HG03045 (cell line): ENCODE measurements at regions not wholly inside any gene's neighbourhood (a gene's known extent, or its start where the extent isn't known, plus 50 kb on each side); places are given as distances from the start of the nearest gene placed in this dataset.
"Not testable (repeated sequence)": the region's sequence is repeated elsewhere in the genome, so short reads cannot be mapped to it uniquely, and the experiment has no call there.

Source experiments
- ATAC-seq: cut with Tn5 transposase; IDR thresholded peaks from one replicate; pipeline ENCODE4 v1.9.1; 2021; ENCODE audit warnings: mild to moderate bottlenecking, moderate library complexity; ENCODE audit not compliant: unreplicated experiment

DNA sequence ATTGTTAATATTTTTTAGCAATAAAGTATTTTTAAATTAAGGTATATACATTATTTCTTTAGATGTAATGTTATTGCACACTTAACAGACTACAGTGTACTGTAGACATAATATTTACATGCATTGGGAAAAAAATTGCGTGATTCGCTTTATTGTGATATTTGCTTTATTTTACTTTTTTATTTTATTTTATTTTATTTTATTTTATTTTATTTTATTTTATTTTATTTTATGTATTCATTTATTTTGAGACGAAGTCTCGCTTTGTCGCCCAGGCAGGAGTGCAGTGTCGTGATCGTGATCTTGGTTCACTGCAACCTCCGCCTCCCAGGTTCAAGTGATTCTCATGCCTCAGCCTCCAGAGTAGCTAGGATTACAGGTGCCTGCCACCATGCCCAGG is 1522.7 kb downstream of the AMY1C start:
- not testable (repeated sequence) for ATAC-seq

GRCh38 chr1:105294838-105295237 is 1545.1 kb downstream of the AMY1C start:
- ATAC-seq = no peak

DNA sequence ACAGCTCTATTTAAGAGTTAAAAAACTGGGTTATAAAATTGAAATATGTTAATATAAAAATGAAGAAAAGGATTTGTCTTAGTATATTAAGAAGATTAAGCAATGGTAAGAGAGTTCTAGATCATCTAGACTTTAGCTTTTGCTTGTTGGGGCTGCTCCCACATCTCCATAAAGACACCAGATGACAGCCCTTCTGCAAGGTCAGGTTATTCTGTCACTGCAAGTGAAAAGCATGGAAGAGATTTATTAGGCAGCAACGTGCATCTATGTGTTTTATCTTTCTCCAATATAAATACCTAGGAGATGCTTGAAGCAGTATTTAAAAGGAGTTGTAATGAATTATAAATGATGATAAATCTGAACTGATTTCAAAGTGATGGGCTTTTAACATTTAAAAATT is 1560.4 kb downstream of the AMY1C start:
- no peak for ATAC-seq

DNA sequence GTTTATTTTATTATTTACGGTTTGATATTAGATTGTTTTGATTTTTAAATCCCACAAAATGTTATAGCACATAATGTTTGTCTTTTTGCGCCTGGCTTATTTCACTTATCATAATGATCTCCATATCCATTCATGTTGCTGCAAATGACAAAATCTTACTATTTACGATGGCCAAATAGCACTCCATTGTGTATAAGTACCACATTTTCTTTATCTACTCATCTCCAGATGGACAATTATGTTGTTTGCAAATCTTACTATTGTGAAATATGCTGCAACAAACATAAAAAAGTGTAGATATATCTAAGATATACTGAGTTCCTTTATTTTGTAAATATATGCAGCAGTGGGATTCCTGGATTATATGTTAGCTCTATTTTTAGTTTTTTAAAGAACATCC is 1568.3 kb downstream of the AMY1C start:
- ATAC-seq = no peak

DNA sequence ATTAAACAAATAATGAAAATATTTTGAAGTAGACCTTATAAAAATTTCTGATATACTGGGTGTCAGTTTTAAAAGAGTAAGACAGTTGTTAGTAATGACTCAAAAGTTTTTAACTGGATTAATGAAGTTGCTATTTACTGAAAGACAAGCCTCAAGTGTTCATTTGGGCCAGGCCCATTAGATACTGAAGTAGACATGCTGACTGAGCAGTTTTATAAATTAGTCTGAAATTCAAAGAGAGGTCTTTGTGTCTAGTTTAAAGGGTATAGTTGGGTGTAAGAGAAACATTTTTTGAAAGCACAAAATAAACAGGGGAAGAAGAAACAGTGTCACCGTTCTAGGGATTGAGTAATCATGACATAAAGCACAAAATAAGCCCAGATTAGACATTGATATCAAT is 1577.2 kb downstream of the AMY1C start:
- ATAC-seq = no peak

DNA sequence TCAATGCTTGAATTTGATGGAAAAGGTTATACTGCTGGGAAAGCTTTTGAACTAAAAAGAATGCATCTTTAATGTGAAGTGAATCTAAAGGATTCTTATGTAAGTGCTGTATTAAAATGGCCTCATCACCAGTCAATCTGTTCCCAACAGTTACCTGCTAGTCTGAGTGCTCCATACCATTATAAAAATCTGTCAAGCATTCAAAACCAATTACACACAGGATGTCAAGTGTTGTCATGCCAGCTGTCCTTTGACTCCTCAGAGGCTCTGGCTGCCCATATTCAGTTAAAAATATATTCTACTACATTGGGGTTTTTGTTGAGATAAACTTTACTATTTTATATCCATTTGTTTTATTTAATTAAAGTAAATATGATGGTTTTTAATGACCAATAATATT is 1587.7 kb downstream of the AMY1C start:
- ATAC-seq = no peak

GRCh38 chr1:105343317-105343716 is 1593.6 kb downstream of the AMY1C start:
- ATAC-seq = no peak

- ATAC-seq = no peak
These were observed 1609.8 kb downstream of the AMY1C start for GRCh38 chr1:105359457-105359856.

DNA sequence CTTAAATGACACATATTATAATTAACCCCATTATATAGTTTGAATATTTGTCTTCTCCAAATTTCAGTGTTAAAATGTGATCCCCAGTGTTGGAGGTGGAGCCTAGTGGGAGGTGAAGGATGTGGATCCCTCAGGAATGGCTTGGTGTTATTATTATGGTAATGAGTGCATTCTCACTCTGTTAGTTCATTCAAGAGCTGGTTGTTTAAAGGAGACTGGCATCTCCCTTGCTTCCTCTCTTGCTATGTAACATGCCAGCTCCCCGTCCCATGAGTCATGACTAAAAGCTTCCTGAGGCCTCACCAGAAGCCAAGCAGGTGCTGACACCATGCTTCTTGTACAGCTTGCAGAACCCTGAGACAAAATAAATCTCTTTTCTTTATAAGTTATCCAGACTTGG is 1612.7 kb downstream of the AMY1C start:
- no peak for ATAC-seq

- no peak for ATAC-seq
These were observed 1618.7 kb downstream of the AMY1C start for GRCh38 chr1:105368446-105368845.

DNA sequence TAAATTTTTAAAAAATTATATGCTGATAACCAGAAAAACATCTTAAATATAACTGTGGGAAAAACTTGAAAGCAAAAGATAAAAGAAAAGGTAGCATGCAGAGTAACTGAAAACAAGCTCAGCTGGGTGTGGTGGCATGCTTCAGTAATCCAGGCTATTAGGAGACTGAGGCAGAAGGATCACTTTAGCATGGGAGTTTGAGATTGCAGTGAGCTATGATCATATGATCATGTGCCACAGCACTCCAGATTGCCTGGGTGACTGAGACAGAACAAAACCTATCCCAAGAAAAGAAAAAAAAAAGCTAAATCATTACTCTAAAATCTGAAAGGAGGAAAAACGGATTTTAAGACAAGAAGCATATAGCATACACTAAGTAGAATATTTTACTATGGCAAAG is 1624.0 kb downstream of the AMY1C start:
- no peak for ATAC-seq

- ATAC-seq = no peak
These were observed 1636.8 kb downstream of the AMY1C start for GRCh38 chr1:105386489-105386888.

- no peak for ATAC-seq
These were observed 1646.3 kb downstream of the AMY1C start for GRCh38 chr1:105396001-105396400.

DNA sequence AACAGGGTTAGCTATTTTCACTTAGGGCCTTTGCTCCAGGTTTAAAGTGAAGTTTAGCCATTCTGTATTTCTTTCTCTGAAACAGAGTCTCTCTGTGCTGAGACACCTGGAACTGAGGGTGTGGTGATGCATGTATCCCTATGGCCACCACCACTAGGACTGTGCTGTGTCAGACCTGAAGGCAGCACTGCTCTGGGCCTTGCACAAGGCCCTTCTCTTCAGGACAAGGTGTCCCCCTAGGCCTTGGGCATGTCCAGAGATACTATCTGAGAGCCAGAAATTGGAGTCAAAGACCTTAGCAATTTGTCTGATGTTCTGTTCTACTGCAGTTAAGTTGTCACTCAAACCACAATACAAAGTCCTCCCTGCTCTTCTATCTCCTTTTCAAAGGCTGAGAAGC is 1649.2 kb downstream of the AMY1C start:
- no peak for ATAC-seq

- no peak for ATAC-seq
These were observed 1650.0 kb downstream of the AMY1C start for GRCh38 chr1:105399716-105400115.

GRCh38 chr1:105416261-105416660 is 1640.2 kb upstream of the PRMT6 start:
- ATAC-seq = no peak

DNA sequence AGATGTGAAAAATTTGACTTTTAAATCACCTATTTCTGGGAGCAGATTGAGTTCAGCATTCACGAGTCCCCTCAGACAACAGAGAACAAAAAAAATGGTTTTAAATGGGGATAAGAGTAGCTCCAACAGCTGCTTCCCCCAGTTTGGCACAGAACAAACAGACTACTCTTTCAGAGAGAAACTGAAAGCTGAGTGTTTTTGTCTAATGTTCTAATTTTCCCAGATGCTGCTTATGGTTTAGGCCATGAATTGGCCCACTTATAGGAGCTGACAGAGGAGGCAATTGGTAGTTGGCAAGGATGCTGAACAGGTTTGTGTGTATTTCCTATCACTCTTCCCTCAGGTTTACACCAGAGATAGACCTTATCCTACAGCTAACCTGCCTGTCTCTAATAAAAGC is 1637.4 kb upstream of the PRMT6 start:
- no peak for ATAC-seq

DNA sequence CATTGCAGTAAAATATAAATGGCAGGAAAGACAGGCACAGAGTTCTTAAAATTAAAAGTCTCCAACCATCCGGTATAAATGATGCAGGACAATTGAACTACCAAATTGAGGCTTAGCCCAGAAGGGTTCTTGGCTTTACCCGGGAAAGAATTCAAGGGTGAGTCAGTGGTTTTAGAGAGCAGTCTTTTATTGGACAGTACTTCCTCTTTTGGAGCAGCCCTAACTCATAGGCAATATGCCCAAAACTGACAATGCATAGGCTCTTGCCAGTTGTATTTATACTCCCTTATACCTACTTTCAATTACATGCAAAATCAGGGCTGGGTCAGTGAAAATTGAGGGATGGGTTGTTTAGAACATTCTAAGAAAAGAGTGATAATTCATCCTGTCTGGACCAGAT is 1628.9 kb upstream of the PRMT6 start:
- no peak for ATAC-seq

- ATAC-seq = no peak
These were observed 1619.8 kb upstream of the PRMT6 start for GRCh38 chr1:105436589-105437259.

DNA sequence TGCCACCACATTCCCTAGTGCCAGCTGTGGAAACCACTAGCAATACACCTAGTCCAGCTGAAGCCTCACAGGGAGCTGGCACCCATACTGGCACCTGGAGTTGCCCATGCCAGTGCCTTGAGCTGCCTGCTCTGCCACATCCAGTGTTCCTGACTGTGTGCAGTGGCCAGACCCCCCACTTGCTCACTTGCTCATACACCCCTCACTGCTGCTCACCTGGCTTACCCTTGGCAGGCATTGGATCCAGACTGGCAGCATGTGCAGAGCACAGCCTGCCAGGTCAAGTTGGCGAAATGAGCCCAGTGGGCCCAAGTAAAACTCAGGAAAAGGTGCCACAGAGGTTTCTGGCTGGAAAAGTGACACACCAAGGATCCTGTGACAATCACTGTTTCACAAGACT is 1618.6 kb upstream of the PRMT6 start:
- ATAC-seq = no peak

- ATAC-seq = no peak
These were observed 1613.6 kb upstream of the PRMT6 start for GRCh38 chr1:105442901-105443300.

DNA sequence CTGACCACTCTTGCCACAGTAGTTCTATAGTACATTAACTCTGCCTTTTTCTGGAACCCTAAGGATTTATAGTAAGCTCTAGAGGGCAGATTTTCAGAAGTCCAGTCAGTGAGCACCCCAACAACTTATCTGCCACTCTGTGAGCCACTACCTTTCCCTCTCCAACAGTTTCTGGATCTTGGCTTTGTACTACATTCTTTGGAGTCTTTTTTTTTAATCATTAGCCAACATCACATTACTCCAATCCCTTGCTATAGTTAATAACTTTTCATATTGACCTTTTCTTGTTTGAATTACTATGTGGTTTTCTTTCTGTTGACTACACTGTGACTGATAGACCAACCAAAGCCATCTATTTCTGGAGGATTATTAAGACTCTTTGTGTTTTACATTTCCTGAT is 1596.7 kb upstream of the PRMT6 start:
- no peak for ATAC-seq

- no peak for ATAC-seq
These were observed 1594.2 kb upstream of the PRMT6 start for GRCh38 chr1:105462308-105462707.
